OCI-LY7 (cell line): ENCODE measurements at regions not wholly inside any gene's neighbourhood (a gene's known extent, or its start where the extent isn't known, plus 50 kb on each side); places are given as distances from the start of the nearest gene placed in this dataset.

ENCODE experiments used
- BruUV-seq: library from RNA; stranded (reverse); fragments of 400-500 nt; replicated peaks from 2 replicates; lab custom pipeline; 2021; lab: Mats Ljungman, UMichigan
- CTCF ChIA-PET: fragments of 300-600 bp; sonication (Branson Sonifier 250); formaldehyde crosslinking; loops from one replicate; lab custom pipeline; 2022; ENCODE audit warnings: antibody characterized with exemption; ENCODE audit not compliant: unreplicated experiment; lab: Charles Lee
- POLR2A ChIA-PET: fragments of 300-600 bp; sonication (Branson Sonifier 250); formaldehyde crosslinking; loops from one replicate; lab custom pipeline; 2022; ENCODE audit warnings: antibody characterized with exemption; lab: Charles Lee
- DNase-seq: peaks from one replicate; pipeline ENCODE4 v3.0.0-alpha.2; 2015; ENCODE audit warnings: low spot score
- H2AFZ ChIP-seq: fragments of 200-600 bp; sonication (generic), shearing (Covaris generic); 2 replicates; pipeline ENCODE4 v1.6.1; 2014; ENCODE audit warnings: mild to moderate bottlenecking, antibody characterized with exemption, low read length, moderate library complexity
- H3K27ac ChIP-seq: fragments of 200-600 bp; sonication (generic); 2 replicates; pipeline ENCODE4 v1.5.1; 2014; ENCODE audit warnings: mixed run types, low read depth, mild to moderate bottlenecking, moderate library complexity, low read length, inconsistent platforms; ENCODE audit not compliant: poor library complexity, severe bottlenecking
- H3K36me3 ChIP-seq: fragments of 200-600 bp; sonication (generic); 2 replicates; pipeline ENCODE4 v1.6.1; 2014; ENCODE audit warnings: mild to moderate bottlenecking, antibody characterized with exemption, low read length, moderate library complexity, mixed read lengths; ENCODE audit not compliant: insufficient read depth
- H3K4me1 ChIP-seq: fragments of 200-600 bp; sonication (generic); 2 replicates; pipeline ENCODE4 v1.5.1; 2014; ENCODE audit warnings: mild to moderate bottlenecking, low read length; ENCODE audit not compliant: insufficient read depth, poor library complexity, severe bottlenecking
- H3K4me2 ChIP-seq: fragments of 200-600 bp; sonication (generic); 2 replicates; pipeline ENCODE4 v1.6.1; 2014; ENCODE audit warnings: mild to moderate bottlenecking, low read length
- H3K4me3 ChIP-seq: fragments of 200-600 bp; sonication (generic); 2 replicates; pipeline ENCODE4 v1.5.1; 2014; ENCODE audit warnings: mild to moderate bottlenecking, low read depth, low read length; ENCODE audit not compliant: poor library complexity, severe bottlenecking
- H3K79me2 ChIP-seq: fragments of 200-600 bp; sonication (generic); 2 replicates; pipeline ENCODE4 v1.6.1; 2016; ENCODE audit warnings: low read depth, mild to moderate bottlenecking, low read length, moderate library complexity, mixed read lengths; ENCODE audit not compliant: insufficient read depth
- H3K9me2 ChIP-seq: fragments of 200-600 bp; sonication (generic); 2 replicates; pipeline ENCODE4 v1.6.1; 2016; ENCODE audit warnings: mild to moderate bottlenecking, low read length, mixed read lengths; ENCODE audit not compliant: insufficient read depth
- H3K9me3 ChIP-seq: fragments of 200-600 bp; sonication (generic); 2 replicates; pipeline ENCODE4 v1.6.1; 2014; ENCODE audit warnings: mild to moderate bottlenecking, mixed run types, low read length, mixed read lengths
- H4K20me1 ChIP-seq: fragments of 200-600 bp; sonication (generic); 2 replicates; pipeline ENCODE4 v1.6.1; 2014; ENCODE audit warnings: mild to moderate bottlenecking, antibody characterized with exemption, low read length, moderate library complexity, mixed read lengths; ENCODE audit not compliant: insufficient read depth
- EZH2phosphoT487 ChIP-seq: fragments of 200-600 bp; sonication (generic); IDR thresholded peaks from 2 replicates; pipeline ENCODE4 v1.6.1; 2018; ENCODE audit warnings: low read depth, borderline replicate concordance, mild to moderate bottlenecking, mixed run types, antibody characterized with exemption, low read length, moderate library complexity, mixed read lengths
- intact Hi-C: fragments of 100-400 bp; cut with micrococcal nuclease; formaldehyde crosslinking; loops from one replicate; pipeline ENCODE4 v1.10.0; 2022; ENCODE audit not compliant: unreplicated experiment
- TF ChIP-seq, protein P1 (sequence below): fragments of 200-600 bp; sonication (generic); conservative IDR thresholded peaks from 2 replicates; pipeline ENCODE4 v1.5.1; 2014; ENCODE audit warnings: mild to moderate bottlenecking, antibody characterized with exemption, low read length, moderate library complexity, mixed read lengths

GRCh38 chr16:85480727-85481101, 132.4 kb upstream of the GSE1 start:
- intact Hi-C loops: loop anchor here (1.0 kb wide), 1 partner anchor 130 kb away; no protein-coding TSS in a partner anchor
- Histone ChIP-seq H3K79me2 (no peaks in the 10 kb centered on the region), H3K4me3 (no peak overlapping the region), H3K27ac (no peak overlapping the region), H3K4me2 (peak overlapping the region; percentile 16), H3K36me3 (no peaks in the 10 kb centered on the region), H3K4me1 (peaks cover 10% of the 10 kb centered on the region), H4K20me1 (no peaks in the 10 kb centered on the region), H2AFZ (no peak overlapping the region), H3K9me2 (no peaks in the 10 kb centered on the region), H3K9me3 (no peaks in the 10 kb centered on the region)
- no peak for TF ChIP-seq EZH2phosphoT487
- no TSS peak for BruUV-seq
- peak; percentile 32 for DNase-seq
- POLR2A ChIA-PET: no interaction called here
- CTCF ChIA-PET: interaction anchor here (0.5 to 1.5 kb wide), 3 partner anchors 8 to 258 kb away, joined by 3 read pairs; no protein-coding TSS in a partner anchor

GRCh38 chr16:85481206-85481605, 131.9 kb upstream of the GSE1 start:
- Histone ChIP-seq H3K9me2 (no peaks in the 10 kb centered on the region), H2AFZ (no peak overlapping the region), H4K20me1 (no peaks in the 10 kb centered on the region), H3K4me1 (peaks cover 10% of the 10 kb centered on the region), H3K36me3 (no peaks in the 10 kb centered on the region), H3K79me2 (no peaks in the 10 kb centered on the region), H3K27ac (no peak overlapping the region), H3K4me3 (no peak overlapping the region), H3K9me3 (no peaks in the 10 kb centered on the region), H3K4me2 (peak overlapping the region; percentile 16; the same call in 1 of the 2 replicates)
- intact Hi-C loops: no loop called here
- no peak for DNase-seq
- ChIA-PET POLR2A (no interaction called here), CTCF (no interaction called here)
- TF ChIP-seq, protein P1, sequence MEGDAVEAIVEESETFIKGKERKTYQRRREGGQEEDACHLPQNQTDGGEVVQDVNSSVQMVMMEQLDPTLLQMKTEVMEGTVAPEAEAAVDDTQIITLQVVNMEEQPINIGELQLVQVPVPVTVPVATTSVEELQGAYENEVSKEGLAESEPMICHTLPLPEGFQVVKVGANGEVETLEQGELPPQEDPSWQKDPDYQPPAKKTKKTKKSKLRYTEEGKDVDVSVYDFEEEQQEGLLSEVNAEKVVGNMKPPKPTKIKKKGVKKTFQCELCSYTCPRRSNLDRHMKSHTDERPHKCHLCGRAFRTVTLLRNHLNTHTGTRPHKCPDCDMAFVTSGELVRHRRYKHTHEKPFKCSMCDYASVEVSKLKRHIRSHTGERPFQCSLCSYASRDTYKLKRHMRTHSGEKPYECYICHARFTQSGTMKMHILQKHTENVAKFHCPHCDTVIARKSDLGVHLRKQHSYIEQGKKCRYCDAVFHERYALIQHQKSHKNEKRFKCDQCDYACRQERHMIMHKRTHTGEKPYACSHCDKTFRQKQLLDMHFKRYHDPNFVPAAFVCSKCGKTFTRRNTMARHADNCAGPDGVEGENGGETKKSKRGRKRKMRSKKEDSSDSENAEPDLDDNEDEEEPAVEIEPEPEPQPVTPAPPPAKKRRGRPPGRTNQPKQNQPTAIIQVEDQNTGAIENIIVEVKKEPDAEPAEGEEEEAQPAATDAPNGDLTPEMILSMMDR: no peak
- TF ChIP-seq EZH2phosphoT487: no peak
- no TSS peak for BruUV-seq

DNA sequence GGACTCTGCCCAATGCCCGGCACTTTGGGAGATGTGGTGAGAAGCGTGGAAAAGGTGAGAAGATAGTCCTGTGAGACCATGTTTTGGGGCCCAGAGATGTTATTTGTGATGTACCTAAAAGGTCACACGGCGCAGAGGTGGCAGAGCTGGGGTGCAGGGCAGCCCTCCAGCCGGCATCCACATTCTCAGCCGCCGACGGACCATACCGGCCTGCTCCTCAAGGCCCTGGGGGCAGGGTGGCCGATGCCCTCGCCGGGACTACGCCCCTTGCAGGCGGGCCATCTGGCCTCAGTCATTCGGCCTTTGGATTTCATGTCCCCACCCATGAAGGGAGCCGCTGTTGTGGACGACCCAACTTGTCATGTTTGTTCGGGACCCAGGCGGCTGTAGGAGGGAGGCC, 131.4 kb upstream of the GSE1 start:
- ChIA-PET POLR2A (no interaction called here), CTCF (interaction anchor here (0.6 kb wide), 1 partner anchor 68 kb away, joined by 3 read pairs; no protein-coding TSS in a partner anchor)
- TF ChIP-seq, protein P1: no peak
- TF ChIP-seq EZH2phosphoT487: no peak
- Histone ChIP-seq H3K9me2 (no peaks in the 10 kb centered on the region), H3K4me1 (peaks cover 10% of the 10 kb centered on the region), H2AFZ (no peak overlapping the region), H3K79me2 (no peaks in the 10 kb centered on the region), H3K4me2 (no peak overlapping the region), H3K9me3 (no peaks in the 10 kb centered on the region), H3K36me3 (no peaks in the 10 kb centered on the region), H4K20me1 (no peaks in the 10 kb centered on the region), H3K27ac (no peak overlapping the region), H3K4me3 (no peak overlapping the region)
- DNase-seq: no peak
- intact Hi-C loops: no loop called here
- no TSS peak for BruUV-seq
